GM19043 (cell line): ENCODE measurements at regions not wholly inside any gene's neighbourhood (a gene's known extent, or its start where the extent isn't known, plus 50 kb on each side); places are given as distances from the start of the nearest gene placed in this dataset.

ENCODE experiments used
- ATAC-seq: cut with Tn5 transposase; IDR thresholded peaks from one replicate; pipeline ENCODE4 v1.9.1; 2021; ENCODE audit warnings: low read depth; ENCODE audit not compliant: unreplicated experiment

DNA sequence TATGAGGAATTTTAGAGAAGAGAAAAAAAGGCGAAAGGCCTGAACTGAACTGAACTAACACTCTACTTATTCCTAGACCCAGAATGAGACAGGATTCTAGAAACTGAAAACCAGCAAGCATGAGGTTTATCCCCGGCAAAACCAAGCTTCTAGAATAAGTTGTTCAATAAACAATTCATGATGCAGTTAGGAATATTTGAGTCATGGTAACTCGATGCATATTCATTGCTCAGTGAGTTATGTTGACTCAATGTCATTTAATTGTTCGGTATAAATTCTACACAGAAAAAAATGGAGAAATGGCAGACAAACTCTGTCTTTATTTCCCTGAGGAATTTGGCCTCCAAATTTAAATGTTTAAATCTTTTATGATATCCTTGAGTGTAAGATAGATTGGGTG, 321.5 kb downstream of the SATB2 start:
- no peak for ATAC-seq

DNA sequence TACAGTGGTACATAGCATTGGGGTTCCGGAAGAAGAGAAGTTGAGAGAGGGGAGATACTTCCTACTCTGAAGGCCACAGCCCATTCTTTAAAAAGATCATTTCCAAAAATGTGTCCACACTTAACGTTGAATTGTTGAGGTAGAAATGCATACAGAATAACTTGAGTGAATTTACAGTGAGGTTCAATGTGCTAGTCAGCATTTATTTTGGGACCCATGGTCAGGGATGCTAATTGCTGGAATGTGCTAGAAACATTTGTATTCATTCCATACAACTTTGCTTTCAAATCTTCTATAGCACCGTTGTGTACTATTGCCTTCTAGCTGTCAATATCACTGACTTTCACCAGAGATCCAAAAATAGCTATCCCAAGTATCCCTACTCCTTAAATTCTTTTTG, 325.9 kb downstream of the SATB2 start:
- ATAC-seq, result no peak

DNA sequence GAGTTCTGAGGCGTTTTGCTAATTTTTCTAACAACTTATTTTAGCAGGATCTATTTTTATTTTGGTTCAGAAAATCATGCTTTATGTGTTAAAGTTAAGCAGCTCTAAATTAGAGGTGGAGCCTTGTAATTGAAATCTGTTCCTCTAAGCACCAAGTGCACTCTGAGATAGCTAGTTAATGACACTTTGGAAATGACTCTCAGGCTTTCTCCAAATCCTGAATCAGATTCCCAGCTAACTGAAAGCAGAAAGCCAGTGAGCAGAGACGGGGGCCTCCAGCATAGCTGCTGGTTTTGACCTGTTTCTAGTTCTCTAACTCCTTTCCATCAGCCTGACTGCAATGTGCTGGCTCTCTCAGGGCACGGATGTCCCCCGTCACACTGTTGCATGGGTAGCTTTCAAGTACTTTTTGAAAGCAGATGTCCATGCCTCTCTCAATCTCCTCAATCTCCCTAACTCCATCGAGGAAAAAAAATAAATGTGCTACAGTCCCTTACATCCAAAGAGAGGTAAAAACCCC, 326.5 kb downstream of the SATB2 start:
- no peak for ATAC-seq

DNA sequence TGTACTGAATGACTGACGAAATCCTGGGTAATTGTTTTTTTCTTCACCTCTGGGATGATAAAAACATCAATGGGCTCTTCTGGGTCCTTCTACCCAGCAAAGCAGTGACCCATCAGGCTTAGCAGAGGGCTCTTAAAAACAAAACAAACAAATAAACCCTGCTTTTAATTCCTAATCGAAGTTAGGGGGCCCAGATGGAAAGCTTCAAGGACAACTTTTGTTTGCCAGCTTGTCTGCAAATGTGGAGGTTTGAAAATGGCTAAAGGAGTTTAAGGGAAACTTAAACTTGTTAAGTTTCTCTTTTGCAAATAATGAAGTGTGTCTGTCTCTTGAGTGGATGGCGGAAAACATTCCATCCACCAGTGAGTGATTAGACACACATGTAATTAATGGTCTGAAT, 327.2 kb downstream of the SATB2 start:
- ATAC-seq, result no peak

DNA sequence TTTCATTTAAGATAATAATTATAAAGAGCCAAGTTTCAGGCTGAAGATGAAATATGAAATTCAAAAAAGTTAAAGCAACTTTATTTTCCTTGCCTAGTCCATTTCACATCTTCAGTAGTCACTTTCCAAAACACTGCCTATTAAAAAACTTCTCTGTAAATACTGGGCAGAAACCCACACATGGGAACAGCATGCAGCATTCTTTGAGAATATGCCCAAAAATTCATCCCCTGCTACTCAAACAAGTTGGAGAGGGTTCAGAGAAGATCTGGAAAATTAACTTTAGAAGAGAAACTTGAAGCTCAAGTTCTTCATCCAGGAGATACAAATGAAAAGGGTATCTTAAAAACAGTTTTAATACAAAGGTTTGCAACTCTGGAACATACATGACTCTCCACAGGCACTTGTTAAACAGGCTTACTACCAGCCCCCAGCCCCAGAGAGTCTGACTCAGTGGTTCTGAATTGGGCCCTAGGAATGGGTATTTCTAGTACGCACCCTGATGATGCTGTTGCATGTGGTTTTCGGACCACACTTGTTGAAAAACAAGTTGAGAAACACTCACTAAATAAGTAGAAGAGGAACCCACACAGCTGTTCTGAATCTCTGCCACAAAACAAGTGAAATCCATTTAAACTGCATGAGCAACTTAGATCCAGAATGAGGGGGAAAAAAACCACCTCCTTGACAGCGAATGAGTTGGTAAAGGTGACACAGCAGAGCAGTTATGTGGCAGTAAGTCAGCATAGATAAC, 329.1 kb downstream of the SATB2 start:
- ATAC-seq, result no peak

DNA sequence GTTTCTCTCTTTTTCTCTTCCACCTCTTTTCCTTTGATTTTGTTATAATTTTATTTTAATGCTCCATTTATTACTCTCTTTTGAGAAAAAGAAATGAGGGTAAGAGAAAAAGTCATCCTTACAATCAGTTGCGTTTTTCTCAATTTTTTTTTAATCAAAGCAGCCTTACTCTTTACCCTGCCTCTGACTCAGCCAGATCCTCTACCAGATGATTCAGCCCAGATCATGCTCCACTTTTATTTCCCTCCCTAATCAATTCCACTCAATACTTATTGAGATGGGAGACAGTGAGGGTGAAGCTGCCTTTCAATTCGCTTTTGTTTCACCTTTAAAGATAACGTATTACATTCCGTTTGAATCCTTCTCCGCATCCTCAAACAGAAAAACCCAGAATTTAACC, 337.9 kb downstream of the SATB2 start:
- no peak for ATAC-seq

DNA sequence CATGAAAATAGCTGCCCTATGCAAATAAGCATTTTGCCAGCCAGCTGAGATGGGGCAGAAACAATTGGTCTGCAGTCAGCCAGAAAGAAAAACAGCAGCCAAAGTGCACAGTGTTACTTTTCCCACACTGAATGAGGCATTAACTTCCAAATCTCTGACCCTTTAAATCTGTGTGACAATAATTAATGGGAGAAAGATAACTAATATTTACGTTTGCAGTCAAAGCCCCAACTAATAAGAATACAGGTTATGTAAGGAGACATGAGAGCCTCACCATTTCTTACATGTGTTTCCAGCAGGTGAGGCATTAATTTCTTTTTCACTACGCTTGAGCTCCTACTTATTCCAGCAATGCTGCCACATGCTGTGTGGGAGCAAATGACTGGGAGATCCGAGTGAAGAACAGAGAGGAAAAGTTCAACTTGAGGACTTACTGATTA, 339.0 kb downstream of the SATB2 start:
- no peak for ATAC-seq

DNA sequence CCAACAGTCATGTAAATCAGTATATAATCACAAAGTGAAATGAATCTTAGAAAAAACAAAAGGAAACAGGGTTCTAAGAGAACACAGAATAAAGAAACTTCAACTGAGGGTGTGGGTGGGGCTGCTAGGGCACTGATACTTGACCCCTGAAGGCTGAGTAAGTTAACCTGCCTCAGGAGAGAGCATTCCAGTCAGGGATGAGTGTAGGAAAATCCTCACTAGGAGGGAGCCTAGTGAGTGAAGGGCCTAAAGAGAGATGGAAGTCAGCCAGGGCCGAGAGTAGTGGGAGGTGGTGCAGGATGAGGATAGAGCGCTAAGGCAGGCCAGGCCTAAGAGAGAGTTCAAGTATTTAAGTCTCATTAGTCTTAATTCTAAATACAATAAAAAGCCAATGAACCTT, 342.6 kb downstream of the SATB2 start:
- no peak for ATAC-seq

DNA sequence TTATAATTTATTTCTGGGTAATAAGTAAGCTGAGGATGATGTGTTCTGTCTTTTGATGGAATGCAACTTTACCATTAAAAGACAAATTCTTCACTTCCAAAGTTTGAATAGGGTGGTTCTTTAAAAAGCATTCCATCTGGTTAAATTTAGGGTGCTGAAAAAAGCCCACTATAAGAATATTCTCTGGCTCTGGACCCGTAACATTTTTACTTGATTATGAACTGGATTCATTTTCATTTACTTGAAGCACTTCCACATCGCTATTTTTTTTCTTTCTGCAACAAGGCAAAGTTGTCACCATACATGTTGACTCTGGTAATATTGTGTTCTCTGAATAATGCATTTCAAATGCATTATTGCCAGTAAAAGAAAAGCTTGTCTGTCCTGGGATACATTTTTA, 344.6 kb downstream of the SATB2 start:
- no peak for ATAC-seq

DNA sequence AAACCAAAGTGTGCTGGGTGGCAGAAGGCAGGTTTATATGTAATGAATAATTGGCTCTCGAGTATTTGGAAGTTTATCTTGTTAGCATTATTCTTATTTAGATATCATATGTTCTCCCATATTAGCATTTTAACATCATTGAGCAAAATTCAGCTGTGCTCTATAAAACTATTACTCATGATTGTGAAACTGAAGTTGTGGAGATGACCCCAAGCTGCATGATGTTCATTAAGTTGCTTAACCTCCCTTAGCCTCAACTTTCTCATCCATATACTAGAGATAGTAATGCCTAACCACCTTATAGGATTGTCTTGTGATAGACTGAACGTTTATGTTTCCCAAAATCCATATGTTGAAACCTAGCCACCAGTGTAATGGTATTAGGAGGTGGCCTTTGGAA, 346.3 kb downstream of the SATB2 start:
- no peak for ATAC-seq

DNA sequence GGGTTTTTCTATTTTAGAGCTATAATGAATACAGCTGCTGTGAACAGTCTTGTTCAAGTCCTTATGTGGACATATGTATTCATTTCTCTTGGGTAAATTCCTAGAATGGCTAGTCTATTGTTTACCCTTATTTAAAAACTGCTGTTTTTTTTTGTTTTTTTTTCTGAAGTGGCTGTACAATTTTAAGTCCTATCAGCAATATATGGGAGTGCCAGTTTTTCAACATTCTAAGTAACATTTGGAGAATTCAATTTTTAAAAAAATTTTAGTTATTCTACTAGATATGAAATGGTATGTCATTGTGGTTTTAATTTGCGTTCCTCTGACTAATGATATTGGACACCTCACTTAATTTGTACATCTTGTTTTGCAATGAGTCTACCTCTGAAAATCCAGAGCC, 349.7 kb downstream of the SATB2 start:
- no peak for ATAC-seq

DNA sequence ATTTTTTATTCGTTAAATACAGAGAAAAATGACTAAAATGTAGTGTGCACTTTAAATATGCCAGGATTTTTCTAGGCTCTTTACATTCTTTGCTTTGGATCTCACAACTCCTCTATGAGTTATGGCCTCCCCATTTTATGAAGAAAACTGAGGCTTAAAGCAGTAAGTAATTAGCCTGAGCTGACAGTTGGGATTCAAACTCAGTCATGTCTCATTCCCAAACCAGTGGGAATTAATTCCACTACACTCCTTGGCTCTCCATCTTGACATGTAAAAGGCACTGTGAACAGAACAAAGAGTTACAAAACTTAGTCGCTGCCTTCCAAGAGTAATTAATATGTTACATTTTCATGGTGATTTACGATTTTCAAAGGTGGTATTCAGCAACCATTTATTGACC, 351.9 kb downstream of the SATB2 start:
- ATAC-seq, result no peak

DNA sequence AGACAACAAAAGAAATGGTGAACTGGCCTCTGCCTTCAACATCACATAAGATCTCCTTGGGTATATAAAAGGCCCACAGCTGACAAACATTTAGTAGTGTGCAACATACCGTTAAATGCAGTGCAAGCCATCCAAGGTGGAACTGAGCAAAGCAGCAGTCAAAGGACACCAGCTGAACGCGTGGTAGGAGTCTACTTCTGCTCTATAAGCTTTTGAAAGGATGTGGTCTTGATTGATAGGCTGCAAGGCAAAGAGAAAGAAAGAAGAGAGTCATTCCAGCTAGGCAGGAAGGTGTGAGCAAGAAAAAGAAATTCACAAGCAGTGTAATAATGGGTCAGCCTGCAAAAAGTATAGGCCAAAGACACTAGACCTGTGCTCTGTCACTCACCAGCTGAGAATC, 356.3 kb downstream of the SATB2 start:
- no peak for ATAC-seq

DNA sequence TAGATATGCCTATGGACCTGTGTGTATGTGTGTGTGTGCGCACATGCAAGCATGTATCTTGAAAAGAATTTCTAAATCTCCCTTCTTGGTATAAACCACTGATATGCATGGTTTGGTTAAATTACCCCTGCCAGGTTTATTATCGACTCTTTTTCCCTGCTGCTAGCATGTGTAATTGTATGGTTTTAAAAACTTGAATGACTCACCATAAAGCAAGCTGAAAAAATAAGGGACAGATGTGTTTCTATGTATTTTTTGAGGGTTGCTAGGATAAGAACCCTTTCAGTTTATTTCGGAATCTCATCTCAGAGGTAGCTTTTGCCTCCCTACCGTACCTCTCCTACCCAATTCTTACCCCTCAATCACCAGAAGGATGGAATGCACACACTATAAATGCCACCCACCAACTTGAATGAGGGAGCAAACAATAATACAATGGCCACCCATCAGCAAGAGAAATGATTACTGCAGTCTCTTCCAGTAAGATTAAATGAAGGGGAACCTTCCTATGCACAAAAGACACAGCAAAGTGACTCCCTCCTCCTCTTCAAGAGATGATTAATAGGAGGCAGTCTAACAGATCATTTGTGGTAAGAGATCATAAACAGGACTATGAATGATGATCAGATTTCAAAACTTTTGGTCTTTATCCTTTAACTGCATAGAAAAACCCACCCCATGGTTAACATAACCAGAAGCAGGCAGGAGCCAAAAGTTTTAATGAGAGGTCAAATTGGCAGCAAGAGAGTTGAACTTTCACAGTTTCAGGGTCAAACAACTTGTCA, 357.2 kb downstream of the SATB2 start:
- ATAC-seq, result no peak

DNA sequence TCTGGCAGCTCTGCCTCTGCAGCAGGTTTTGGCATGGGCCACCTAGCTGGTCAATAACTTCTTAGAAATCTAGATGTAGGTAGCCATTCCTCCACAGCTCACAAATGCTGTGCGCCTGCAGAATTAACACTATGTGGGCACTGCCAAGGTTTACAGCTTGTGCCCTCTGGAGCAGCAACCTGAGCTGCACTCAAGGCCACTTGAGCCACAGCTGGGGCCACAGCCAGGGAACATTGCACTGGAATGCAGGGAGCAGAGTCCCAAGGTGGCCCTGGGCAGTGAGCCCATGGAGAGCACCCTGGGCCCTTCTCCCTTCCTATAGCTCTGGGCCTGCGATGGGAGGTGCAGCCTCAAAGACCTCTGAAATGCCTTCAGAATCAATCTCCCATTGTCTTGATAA, 365.3 kb downstream of the SATB2 start:
- ATAC-seq, result no peak

DNA sequence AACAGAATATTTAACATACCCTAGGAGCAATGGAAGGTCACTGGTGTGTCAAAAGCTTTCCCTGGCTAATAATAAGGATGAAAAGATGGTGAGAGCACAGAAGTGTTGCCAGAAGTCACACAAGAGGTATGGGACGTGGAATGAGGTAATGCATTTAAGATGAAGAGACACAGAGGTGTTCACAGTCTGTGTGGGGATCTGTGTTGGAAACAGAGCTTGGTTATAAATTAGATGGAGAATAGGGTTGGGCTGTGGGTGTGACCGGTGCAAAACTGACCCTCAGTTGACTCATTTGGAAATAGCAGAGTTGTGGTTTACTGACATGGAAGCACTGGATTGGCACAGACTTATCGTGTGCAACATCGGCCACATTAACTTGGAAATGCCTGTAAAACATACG, 372.5 kb downstream of the SATB2 start:
- no peak for ATAC-seq

DNA sequence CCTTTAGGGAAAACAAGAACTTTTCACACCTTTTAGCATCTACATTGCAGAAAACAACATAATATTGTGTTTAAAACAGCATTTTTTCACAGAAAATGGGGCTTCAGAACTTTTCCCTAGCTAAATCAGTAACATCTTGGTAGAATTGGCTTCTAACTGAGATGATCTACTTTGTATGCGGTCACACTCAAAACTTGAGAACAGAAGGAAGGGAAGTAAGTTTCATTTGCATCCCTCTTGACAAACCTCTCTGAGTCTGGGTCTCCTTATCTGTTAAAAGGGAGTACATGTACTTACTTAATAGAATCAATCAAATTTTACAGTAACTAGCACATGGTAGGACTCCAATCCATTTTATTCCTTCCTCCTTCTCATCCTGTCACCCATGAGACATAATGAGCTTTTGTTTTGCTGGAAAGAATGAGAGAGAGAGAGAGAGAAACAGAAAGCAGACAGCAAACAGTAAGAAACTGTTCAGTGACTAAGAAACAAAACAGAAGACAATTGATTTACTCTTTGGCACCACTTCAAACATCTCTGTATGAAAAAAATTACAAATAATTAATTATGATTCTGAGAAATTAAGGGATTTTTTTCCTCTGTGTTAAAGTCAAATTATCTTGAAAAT, 387.3 kb downstream of the SATB2 start:
- no peak for ATAC-seq

DNA sequence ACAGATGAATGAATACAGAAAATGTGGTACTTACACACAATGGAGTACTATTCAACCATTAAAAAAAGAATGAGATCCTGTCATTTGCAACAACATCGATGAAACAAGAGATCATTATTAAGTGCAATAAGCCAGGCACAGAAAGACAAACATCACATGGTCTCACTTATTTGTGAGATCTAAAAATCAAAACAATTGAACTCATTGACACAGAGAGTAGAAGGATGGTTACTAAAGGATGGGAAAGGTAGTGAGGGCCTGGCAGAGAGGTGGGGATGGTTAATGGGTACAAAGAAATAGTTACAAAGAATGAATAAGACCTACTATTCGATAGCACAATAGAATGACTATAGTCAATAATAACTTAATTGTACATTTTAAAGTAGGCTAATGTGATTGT, 393.5 kb downstream of the SATB2 start:
- ATAC-seq, result no peak

DNA sequence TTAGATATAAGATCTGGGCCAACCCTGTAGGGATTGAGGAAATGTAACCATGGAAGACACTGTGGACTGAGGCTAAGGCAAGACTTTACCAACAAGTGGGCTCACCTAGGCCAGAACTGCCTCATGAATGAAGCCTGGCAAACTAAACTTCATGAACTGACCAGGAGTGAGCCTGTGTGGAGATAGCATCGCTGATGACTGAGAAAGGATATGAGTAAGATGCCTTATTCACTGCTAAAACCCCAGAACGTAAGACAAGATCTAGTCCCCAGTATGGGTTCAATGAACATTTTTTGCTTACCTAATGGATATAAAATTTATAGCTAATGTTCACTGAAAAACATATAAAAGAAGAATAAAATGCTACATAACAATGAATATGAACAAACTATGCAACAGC, 399.8 kb downstream of the SATB2 start:
- ATAC-seq, result no peak

DNA sequence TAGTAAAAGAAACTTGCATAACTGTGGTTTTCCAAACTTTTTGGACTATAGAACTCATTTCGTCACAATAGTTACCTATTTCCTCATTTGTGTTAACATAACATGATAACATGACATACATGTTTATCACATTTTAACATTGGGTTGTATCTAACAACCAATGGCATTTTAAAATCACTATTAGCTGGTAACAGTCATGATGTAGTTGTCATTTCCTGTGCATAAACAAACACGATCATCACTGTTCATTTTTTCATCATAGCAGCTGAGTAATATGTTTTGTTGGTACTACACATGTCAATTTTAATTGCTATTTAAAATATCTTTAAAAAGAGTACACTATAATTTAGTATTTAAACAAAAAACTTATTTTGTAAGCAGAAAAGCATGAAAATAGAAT, 402.4 kb downstream of the SATB2 start:
- no peak for ATAC-seq

DNA sequence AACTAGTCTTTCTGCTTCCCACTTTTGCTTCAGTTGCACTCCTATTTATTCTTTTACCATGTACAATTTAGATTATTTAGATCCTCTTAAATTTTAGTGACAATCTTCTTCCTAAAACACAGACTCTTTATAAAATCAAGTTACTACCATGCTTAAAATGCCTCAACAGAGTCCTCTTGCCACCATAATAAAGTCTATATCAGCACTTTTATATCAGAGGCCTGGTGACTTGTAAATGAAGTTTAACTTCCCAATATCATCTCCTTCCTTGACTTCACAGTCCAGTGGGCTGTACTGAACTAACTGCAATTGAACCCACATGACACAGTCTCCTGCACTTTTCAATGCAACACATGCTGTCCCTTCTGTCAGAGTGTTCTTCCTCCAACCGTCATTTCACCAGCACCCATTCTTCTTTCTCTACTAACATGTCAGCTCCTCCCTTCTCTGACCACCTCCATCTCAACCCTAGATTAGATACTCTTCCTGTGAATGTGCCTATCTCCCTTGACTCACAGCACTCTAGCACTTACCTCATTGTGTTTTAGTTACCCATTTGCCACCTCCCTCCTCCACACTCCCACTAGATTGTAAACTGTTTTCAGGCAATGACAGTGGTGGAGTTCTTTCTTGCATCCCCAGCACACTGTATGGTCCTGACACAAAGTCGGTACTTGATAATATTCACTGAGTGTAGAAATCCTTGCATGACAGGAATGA, 414.9 kb downstream of the SATB2 start:
- no peak for ATAC-seq
